ENCODE measurements at regions not wholly inside any gene's neighbourhood (a gene's known extent, or its start where the extent isn't known, plus 50 kb on each side); places are given as distances from the start of the nearest gene placed in this dataset.
A peak's percentile ranks its signal among the peaks of the same experiment; 100 is the strongest.

GRCh38 chr10:107686095-107686494 is 521.6 kb upstream of the SORCS1 start:
- H3K27ac ChIP-seq, result no peak overlapping the region
- DNase-seq (ENCODE audit: low spot score), result no peak
- TF ChIP-seq CTCF (IDR thresholded peaks at IDR 0.05), result no peak

GRCh38 chr10:107671960-107672359 is 507.5 kb upstream of the SORCS1 start:
- H3K27ac ChIP-seq, result no peak overlapping the region
- DNase-seq (ENCODE audit: low spot score), result no peak

More at GRCh38 chr10:107686095-107686494, 521.6 kb upstream of the SORCS1 start:
- no peak overlapping the region for H3K4me3 ChIP-seq

DNA sequence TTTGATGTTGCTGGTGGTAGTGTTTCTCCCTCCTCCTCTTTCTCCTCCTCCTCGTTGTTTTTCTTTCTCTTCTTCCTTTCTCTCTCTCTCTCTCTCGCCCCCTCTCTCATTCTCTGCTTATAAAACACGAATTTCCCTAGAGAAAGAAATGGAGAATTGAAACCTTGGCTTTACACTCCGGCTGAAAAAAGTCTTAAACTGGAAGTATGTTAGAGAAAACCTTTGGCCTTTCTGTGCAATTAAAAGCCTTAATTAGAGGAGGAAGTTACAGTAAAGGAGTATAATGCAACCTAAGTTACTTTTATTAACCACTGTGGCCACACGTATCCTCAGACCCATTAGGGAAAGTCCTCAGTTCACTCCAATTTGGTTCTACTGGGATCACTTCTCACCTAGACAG is 501.7 kb upstream of the SORCS1 start:
- no peak for TF ChIP-seq CTCF (IDR thresholded peaks at IDR 0.05)
- Histone ChIP-seq H3K27ac (no peak overlapping the region), H3K4me3 (no peak overlapping the region)
- DNase-seq (ENCODE audit: low spot score), result no peak

More at GRCh38 chr10:107671960-107672359, 507.5 kb upstream of the SORCS1 start:
- no peak for TF ChIP-seq CTCF (IDR thresholded peaks at IDR 0.05)
- no peak overlapping the region for H3K4me3 ChIP-seq

DNA sequence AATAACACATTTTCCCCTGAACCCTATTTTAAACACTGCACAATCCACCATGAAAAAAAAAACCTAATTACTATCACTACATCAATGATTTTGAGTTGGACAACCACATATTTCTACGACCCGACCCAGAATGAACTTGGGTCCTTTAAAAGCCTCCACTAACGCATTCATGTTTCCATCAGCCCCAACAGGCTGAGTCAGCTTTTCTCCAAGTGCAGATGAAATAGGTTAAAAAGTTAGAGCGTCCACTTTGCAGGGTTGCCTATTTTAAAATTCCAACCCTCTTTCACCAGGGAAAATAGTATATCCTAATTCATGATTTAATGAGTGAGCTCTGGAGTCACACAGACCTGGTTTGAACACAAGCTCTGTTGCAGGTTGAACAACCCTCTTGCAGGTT is 501.0 kb upstream of the SORCS1 start:
- TF ChIP-seq CTCF (IDR thresholded peaks at IDR 0.05), result no peak
- H3K27ac ChIP-seq, result no peak overlapping the region
- DNase-seq (ENCODE audit: low spot score), result no peak
- no peak overlapping the region for H3K4me3 ChIP-seq

- no peak overlapping the region for H3K27ac ChIP-seq
- no peak for TF ChIP-seq CTCF (IDR thresholded peaks at IDR 0.05)
- DNase-seq (ENCODE audit: low spot score), result no peak
- no peak overlapping the region for H3K4me3 ChIP-seq
These were observed 493.3 kb upstream of the SORCS1 start for GRCh38 chr10:107657851-107658250.

DNA sequence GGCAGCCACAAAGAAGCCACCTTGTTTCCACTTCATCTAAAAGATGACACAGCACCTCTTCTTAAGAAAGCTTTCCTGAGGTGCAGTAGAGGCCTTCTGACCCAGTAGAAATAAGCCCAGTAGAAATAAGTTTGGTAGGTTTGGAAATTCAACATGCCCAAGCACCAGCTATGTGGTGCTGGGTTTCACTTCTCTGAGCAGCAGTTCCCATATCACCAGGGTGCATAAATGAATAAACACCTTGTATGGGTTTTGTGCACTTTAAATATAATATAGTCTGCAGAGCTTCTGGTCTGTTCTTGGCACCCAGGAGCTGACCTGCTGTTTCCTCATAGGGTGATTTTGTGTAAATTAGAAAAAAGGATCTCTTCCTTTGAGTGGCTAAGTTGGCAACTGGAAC is 492.4 kb upstream of the SORCS1 start:
- TF ChIP-seq CTCF (IDR thresholded peaks at IDR 0.05), result no peak
- H3K27ac ChIP-seq, result no peak overlapping the region
- DNase-seq (ENCODE audit: low spot score), result no peak
- no peak overlapping the region for H3K4me3 ChIP-seq

DNA sequence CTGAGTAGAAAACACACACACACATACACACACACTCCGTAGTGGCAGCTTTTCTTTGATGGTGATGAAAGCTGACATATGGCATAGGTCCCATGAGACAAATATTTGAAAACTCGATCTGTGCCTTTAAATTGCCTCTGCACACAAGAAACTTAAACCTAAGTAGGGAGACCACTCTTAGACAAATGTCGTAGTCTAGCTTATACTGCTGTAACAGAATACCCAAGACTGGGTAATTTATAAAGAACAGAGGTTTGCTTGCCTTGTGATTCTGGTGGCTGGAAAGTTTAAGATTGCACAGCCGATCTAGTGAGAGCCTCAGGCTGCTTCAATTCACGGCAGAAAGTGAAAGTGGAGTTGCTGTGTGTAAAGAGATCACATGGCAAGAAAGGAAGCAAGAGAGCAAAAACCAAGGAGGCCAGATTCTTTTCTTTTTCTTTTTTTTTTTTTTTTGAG is 489.4 kb upstream of the SORCS1 start:
- TF ChIP-seq CTCF (IDR thresholded peaks at IDR 0.05), result no peak
- Histone ChIP-seq H3K27ac (no peak overlapping the region), H3K4me3 (peak overlapping the region; percentile 58)
- DNase-seq (ENCODE audit: low spot score), result no peak
